HepG2 (cell line): ENCODE measurements at regions not wholly inside any gene's neighbourhood (a gene's known extent, or its start where the extent isn't known, plus 50 kb on each side); places are given as distances from the start of the nearest gene placed in this dataset.

Source experiments
- ATAC-seq: fragments of 200-7000 bp; cut with Tn5 transposase; 3 replicates; pipeline ENCODE4 v1.9.1; 2020; ENCODE audit warnings: mild to moderate bottlenecking, moderate library complexity
- BruUV-seq: library from RNA; stranded (reverse); fragments of 400-500 nt; replicated peaks from 2 replicates; lab custom pipeline; 2021; lab: Mats Ljungman, UMichigan
- CTCF ChIA-PET: fragments of 300-600 bp; formaldehyde crosslinking; extraction: SDS; loops from one replicate; lab custom pipeline; 2021; ENCODE audit warnings: low total read pairs, inconsistent platforms, low intra/inter-chr PET ratio; lab: Yijun Ruan, JAX
- POLR2A ChIA-PET: fragments of 350-600 bp; sonication (Branson Sonifier 250); formaldehyde crosslinking; loops from one replicate; lab custom pipeline; 2020; ENCODE audit warnings: antibody characterized with exemption, inconsistent platforms; lab: Yijun Ruan, JAX
- DNase-seq: peaks from one replicate; pipeline ENCODE4 v3.0.0-alpha.2; 2015; ENCODE audit warnings: low spot score
- FAIRE-seq: peaks from 3 replicates; lab custom pipeline; 2011; peaks lifted over from hg19 to GRCh38; lab: Jason Lieb, UNC
- H2AFZ ChIP-seq: one replicate; pipeline ENCODE4 v1.6.1; 2011; ENCODE audit warnings: low read length, inconsistent platforms
- H3K27ac ChIP-seq: fragments of 300-600 bp; 3 replicates; pipeline ENCODE4 v1.8.0; 2011; ENCODE audit warnings: mixed run types, mild to moderate bottlenecking, mixed read lengths, low read length, inconsistent platforms; ENCODE audit not compliant: insufficient read depth; ENCODE audit errors: extremely low read length
- H3K27me3 ChIP-seq, 2 experiments: fragments of 200-600 bp in 1 of 2; 2 replicates in 1 of 2; 3 replicates in 1 of 2; pipeline versions ENCODE4 v1.6.0 to v1.8.0; 2011; ENCODE audit warnings: low read length in 2 of 2, mild to moderate bottlenecking in 2 of 2, moderate library complexity in 2 of 2, inconsistent platforms in 1 of 2; ENCODE audit not compliant: insufficient read depth in 2 of 2, control insufficient read depth in 1 of 2
- H3K36me3 ChIP-seq, 2 experiments: fragments of 200-600 bp in 1 of 2; replicated peaks in 1 of 2; 2 replicates in 1 of 2; 3 replicates in 1 of 2; pipeline versions ENCODE4 v1.5.1 to v1.8.0; 2011; ENCODE audit warnings: low read length in 2 of 2, inconsistent platforms in 1 of 2; ENCODE audit not compliant: insufficient read depth in 2 of 2, control insufficient read depth in 1 of 2
- H3K4me1 ChIP-seq: 2 replicates; pipeline ENCODE4 v1.5.1; 2012; ENCODE audit warnings: low read length, inconsistent platforms; ENCODE audit not compliant: insufficient read depth
- H3K4me2 ChIP-seq: 2 replicates; pipeline ENCODE4 v1.6.0; 2011; ENCODE audit warnings: low read depth, low read length, inconsistent platforms
- H3K4me3 ChIP-seq, 3 experiments: fragments of 200-600 bp in 1 of 3; sonication (generic), shearing (Covaris generic) in 1 of 3; replicated peaks in 1 of 3; 2 replicates each; pipeline ENCODE4 v1.5.1; 2011 to 2016; ENCODE audit warnings: low read length in 3 of 3, inconsistent platforms in 2 of 3, low read depth in 2 of 3, mild to moderate bottlenecking in 2 of 3, control low read depth in 1 of 3, mixed read lengths in 1 of 3; ENCODE audit not compliant: insufficient read depth in 1 of 3
- H3K79me2 ChIP-seq: one replicate; pipeline ENCODE4 v1.6.1; 2011; ENCODE audit warnings: low read length, inconsistent platforms; ENCODE audit not compliant: insufficient read depth
- H3K9ac ChIP-seq: 2 replicates; pipeline ENCODE4 v1.6.0; 2011; ENCODE audit warnings: mild to moderate bottlenecking, low read depth, low read length, inconsistent platforms; ENCODE audit not compliant: insufficient read depth
- H3K9me3 ChIP-seq: 2 replicates; pipeline ENCODE4 v1.5.1; 2012; ENCODE audit warnings: mild to moderate bottlenecking, low read length
- H4K20me1 ChIP-seq: 2 replicates; pipeline ENCODE4 v1.6.0; 2011; ENCODE audit warnings: inconsistent platforms, mild to moderate bottlenecking, low read length, moderate library complexity; ENCODE audit not compliant: insufficient read depth
- ATM ChIP-seq: fragments of 450-650 bp; IDR thresholded peaks from 2 replicates; pipeline ENCODE4 v1.7.1; 2017; ENCODE audit warnings: mild to moderate bottlenecking, borderline replicate concordance
- CREB3 ChIP-seq: sonication (generic); formaldehyde crosslinking; IDR thresholded peaks from 2 replicates; pipeline ENCODE4 v1.5.0; 2020; ENCODE audit warnings: missing genetic modification reagents
- FOXJ3 ChIP-seq: sonication (generic); formaldehyde crosslinking; IDR thresholded peaks from 2 replicates; pipeline ENCODE4 v1.4.0; 2020; ENCODE audit warnings: missing genetic modification reagents, mild to moderate bottlenecking, borderline replicate concordance
- FOXP1 ChIP-seq, 2 experiments: fragments of 450-650 bp in 1 of 2; IDR thresholded peaks; 2 replicates each; pipeline ENCODE4 v1.6.1; 2017 to 2018; ENCODE audit warnings: antibody characterized with exemption in 1 of 2
- HNF1B ChIP-seq: sonication (generic); formaldehyde crosslinking; IDR thresholded peaks from 2 replicates; pipeline ENCODE4 v1.5.1; 2020; ENCODE audit warnings: mild to moderate bottlenecking, moderate library complexity, missing genetic modification reagents
- HNRNPUL1 ChIP-seq: fragments of 200-400 bp; formaldehyde crosslinking; IDR thresholded peaks from 2 replicates; pipeline ENCODE4 v1.6.1; 2017; ENCODE audit warnings: low read depth, mild to moderate bottlenecking, low read length, moderate library complexity
- HOXA7 ChIP-seq: sonication (generic); formaldehyde crosslinking; IDR thresholded peaks from 2 replicates; pipeline ENCODE4 v1.8.1; 2022; ENCODE audit warnings: mild to moderate bottlenecking, missing genetic modification reagents, moderate library complexity
- IRF2 ChIP-seq: IDR thresholded peaks from 2 replicates; pipeline ENCODE4 v1.6.1; 2018; ENCODE audit warnings: missing genetic modification reagents, missing compliant biosample characterization
- MYC ChIP-seq: sonication (generic); formaldehyde crosslinking; IDR thresholded peaks from 2 replicates; pipeline ENCODE4 v1.9.0; 2021; ENCODE audit warnings: missing genetic modification reagents, borderline replicate concordance
- NFE2L2 ChIP-seq: fragments of 150-350 bp; IDR thresholded peaks from 2 replicates; pipeline ENCODE4 v1.6.1; 2014; ENCODE audit warnings: low read length
- PPARG ChIP-seq: conservative IDR thresholded peaks from 2 replicates; pipeline ENCODE4 v1.6.1; 2016; ENCODE audit warnings: missing biosample characterization, missing genetic modification reagents
- SETDB1 ChIP-seq: sonication (generic); formaldehyde crosslinking; IDR thresholded peaks from 2 replicates; pipeline ENCODE4 v1.5.1; 2020; ENCODE audit warnings: missing genetic modification reagents, mild to moderate bottlenecking, borderline replicate concordance
- SP140L ChIP-seq: sonication (generic); formaldehyde crosslinking; IDR thresholded peaks from 2 replicates; pipeline ENCODE4 v1.4.0; 2020; ENCODE audit warnings: missing genetic modification reagents, borderline replicate concordance
- ZBTB42 ChIP-seq: sonication (generic); formaldehyde crosslinking; IDR thresholded peaks from 2 replicates; pipeline ENCODE4 v1.5.0; 2020; ENCODE audit warnings: mild to moderate bottlenecking, missing genetic modification reagents
- ZMYM4 ChIP-seq: sonication (generic); formaldehyde crosslinking; IDR thresholded peaks from 2 replicates; pipeline ENCODE4 v1.8.1; 2023; ENCODE audit warnings: mild to moderate bottlenecking, missing genetic modification reagents
- ZNF275 ChIP-seq: sonication (generic); formaldehyde crosslinking; IDR thresholded peaks from 2 replicates; pipeline ENCODE4 v1.8.0; 2022; ENCODE audit warnings: missing genetic modification reagents, mild to moderate bottlenecking, inconsistent platforms, borderline replicate concordance
- ZNF652 ChIP-seq: IDR thresholded peaks from 2 replicates; pipeline ENCODE4 v1.6.1; 2016; ENCODE audit warnings: low read depth, borderline replicate concordance
- ZNF674 ChIP-seq: sonication (generic); formaldehyde crosslinking; IDR thresholded peaks from 2 replicates; pipeline ENCODE4 v1.5.0; 2020; ENCODE audit warnings: low read depth, mild to moderate bottlenecking, missing genetic modification reagents
- WGBS: methylation state at CpG from one replicate; pipeline ENCODE4 v1.1.6; 2017; ENCODE audit warnings: low lambda C conversion rate; 5-methylcytosine and 5-hydroxymethylcytosine counted together
- in situ Hi-C: cut with HindIII; loops from 2 replicates; pipeline ENCODE4 v1.10.0; 2017; ENCODE audit warnings: low pct_unique_long_range_greater_than_20kb; ENCODE audit not compliant: extremely low pct_ligation_motif_present
- intact Hi-C: fragments of 100-400 bp; cut with micrococcal nuclease; formaldehyde crosslinking; loops from one replicate; pipeline ENCODE4 v1.10.0; 2022; ENCODE audit not compliant: unreplicated experiment

- Histone ChIP-seq H3K9ac (no peak overlapping the region), H3K4me1 (no peaks in the 10 kb centered on the region), H3K4me2 (no peak overlapping the region), H3K27ac (no peak overlapping the region), H3K9me3 (no peaks in the 10 kb centered on the region), H3K36me3 (no peaks in the 10 kb centered on the region), H4K20me1 (no peaks in the 10 kb centered on the region), H2AFZ (no peak overlapping the region), H3K79me2 (no peaks in the 10 kb centered on the region), H3K27me3 (peaks cover 0 to 2% of the 10 kb centered on the region in 2 experiments; a peak in 2 of 5 replicates), H3K4me3 (no peak overlapping the region)
- FAIRE-seq (no peak), DNase-seq (no peak), ATAC-seq (no peak)
- ChIA-PET POLR2A (no interaction called here), CTCF (no interaction called here)
- intact Hi-C loops, result no loop called here
- in situ Hi-C loops, result no loop called here
- no TSS peak for BruUV-seq
- no peak for TF ChIP-seq HOXA7 (CRISPR knock-in tag)
- TF ChIP-seq NFE2L2, result no peak
- no peak for TF ChIP-seq ZMYM4
- no peak for TF ChIP-seq HNRNPUL1
- TF ChIP-seq ZNF275 (CRISPR knock-in tag), result no peak
- no peak for TF ChIP-seq IRF2
- no peak for TF ChIP-seq ZBTB42 (CRISPR knock-in tag)
- TF ChIP-seq MYC (CRISPR knock-in tag), result no peak
- no peak for TF ChIP-seq ATM
- no peak for TF ChIP-seq SP140L
- no peak for TF ChIP-seq CREB3 (CRISPR knock-in tag)
- no peak for TF ChIP-seq PPARG (CRISPR knock-in tag)
- TF ChIP-seq HNF1B (CRISPR knock-in tag), result no peak
- no peak for TF ChIP-seq ZNF674 (CRISPR knock-in tag)
- TF ChIP-seq SETDB1, result no peak
- TF ChIP-seq FOXJ3 (CRISPR knock-in tag), result no peak
- TF ChIP-seq FOXP1 (IDR thresholded peaks at IDR 0.05), result no peak
- no peak for TF ChIP-seq FOXP1 (CRISPR knock-in tag; IDR thresholded peaks at IDR 0.05)
- no peak for TF ChIP-seq ZNF652 (CRISPR knock-in tag)
- WGBS, result 56% methylated on average over 5 of the region's 5 CpGs
Measured at GRCh38 chr14:54309615-54310014, 87.2 kb upstream of the CDKN3 start.
